ENCODE measurements at regions not wholly inside any gene's neighbourhood (a gene's known extent, or its start where the extent isn't known, plus 50 kb on each side); places are given as distances from the start of the nearest gene placed in this dataset.
A peak's percentile ranks its signal among the peaks of the same experiment; 100 is the strongest.

GRCh38 chr15:69628256-69629093 lies 175.9 kb downstream of the RPLP1 start:
- DNase-seq = peak; percentile 50 to 72

- DNase-seq = no peak
Measured at GRCh38 chr15:69629631-69630161, 177.1 kb downstream of the RPLP1 start.

GRCh38 chr15:69631005-69631404 lies 178.4 kb downstream of the RPLP1 start:
- DNase-seq = no peak

DNA sequence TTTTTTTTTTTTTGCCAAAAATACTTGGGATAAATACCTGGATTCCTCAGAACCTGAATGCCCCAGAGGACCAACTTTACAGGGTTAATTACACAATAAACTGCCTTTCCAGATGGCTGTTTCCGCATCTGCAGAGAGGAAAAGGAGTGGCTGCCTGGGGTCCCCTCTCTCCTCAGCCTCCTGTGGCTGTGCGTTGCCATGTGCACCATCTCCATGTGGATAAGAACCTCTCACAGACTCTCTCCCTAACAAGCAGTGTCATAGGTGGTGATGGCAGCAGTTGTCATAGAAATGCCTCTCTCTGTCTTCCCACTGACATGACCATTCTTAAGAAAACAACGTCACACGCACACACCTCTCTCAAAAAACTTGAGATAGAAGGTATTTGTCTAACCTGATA lies 179.4 kb downstream of the RPLP1 start:
- DNase-seq = peak; percentile 24 to 69

DNA sequence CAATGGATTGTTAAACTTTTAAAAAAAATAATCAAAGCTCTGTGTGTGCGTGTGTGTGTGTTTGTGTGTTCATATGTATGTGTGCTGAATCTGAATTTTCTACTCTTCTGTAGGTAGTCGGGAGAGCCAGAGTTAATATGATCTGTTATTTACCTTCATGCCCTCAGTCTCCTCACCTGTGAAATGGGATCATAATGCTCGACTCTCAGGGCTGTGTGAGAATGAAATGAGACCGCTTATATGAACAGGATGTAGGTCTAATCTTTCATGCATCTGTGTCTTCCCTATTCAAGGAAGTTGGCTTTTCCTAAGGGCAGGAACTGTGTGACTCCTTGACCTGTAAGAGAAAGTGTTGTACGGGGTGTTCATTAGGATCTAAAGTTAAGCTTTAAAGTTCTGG lies 182.2 kb downstream of the RPLP1 start:
- no peak for DNase-seq

DNA sequence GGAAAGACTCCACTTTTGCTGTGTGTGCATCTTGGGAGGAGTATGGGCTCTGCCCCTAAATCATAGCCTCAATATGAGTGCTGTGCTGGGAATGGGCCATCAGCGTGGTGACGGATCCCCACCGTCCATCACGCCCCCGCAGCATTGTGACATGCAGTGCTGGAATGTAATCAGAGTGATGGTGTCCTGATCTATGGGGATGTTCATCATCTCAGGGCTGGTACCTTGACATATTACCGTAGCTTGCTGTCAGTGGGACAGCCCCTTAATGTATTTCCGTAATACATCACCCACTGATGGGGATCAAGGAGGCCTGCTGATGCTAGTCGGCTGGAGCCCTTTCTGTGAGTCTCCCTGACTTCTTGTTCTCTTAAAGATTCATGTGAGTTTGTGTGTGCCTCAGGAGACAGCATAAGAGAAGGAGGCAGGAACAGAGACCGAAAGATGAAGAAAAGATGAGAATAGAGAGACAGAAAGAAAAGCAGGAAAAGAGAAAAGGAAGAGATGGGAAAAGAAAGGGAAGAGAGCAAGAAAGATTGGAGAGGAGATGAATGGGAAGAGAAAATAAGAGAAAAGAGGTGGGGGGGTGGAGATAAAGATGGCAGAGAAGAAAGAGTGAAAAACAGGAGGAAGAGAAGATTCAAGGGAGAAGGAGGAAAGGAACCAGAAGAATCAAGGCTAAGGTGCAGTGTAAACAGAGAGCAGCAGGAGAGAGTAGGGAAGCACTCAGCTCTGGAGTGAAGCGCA lies 183.7 kb downstream of the RPLP1 start:
- no peak for DNase-seq

DNA sequence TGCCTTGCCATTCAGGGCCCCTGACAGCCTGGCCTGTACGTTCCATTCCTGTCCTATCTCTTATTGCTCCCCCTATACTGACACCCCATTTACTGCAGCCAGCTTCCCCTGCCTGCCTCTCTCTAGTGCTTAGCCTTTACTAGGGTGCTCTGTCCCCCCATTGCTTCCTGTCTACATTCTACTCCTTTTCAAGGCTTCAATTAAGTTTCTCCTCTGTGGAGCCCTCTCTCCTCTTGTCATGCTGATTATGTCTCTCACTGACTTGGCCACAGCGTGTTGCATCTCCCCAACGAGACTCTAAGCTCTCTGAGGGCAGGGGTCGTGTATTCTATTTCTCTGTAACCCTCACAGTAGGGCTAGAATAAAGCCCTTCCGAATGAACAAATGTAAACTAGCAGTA lies 185.2 kb downstream of the RPLP1 start:
- no peak for DNase-seq

DNA sequence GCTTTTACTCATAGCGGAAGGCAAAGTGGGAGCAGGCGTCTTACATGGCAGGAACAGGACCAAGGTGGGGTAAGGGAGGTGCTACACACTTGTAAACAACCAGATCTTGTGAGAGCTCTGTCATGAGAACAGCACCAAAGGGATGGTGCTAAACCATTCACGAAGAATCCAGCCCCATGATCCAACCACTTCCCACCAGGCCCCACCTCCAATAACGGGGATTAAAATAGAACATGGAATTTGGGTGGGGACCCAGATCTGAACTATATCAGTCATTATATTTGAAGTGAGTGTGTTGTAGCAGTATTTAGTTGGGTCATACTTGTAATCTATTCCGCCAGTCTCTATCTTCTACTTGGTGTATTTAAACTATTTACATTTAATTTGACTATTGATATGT lies 190.9 kb downstream of the RPLP1 start:
- DNase-seq = no peak

- DNase-seq = no peak
Measured at GRCh38 chr15:69643971-69644370, 191.4 kb downstream of the RPLP1 start.

GRCh38 chr15:69644876-69645275 lies 192.3 kb downstream of the RPLP1 start:
- DNase-seq = no peak

DNA sequence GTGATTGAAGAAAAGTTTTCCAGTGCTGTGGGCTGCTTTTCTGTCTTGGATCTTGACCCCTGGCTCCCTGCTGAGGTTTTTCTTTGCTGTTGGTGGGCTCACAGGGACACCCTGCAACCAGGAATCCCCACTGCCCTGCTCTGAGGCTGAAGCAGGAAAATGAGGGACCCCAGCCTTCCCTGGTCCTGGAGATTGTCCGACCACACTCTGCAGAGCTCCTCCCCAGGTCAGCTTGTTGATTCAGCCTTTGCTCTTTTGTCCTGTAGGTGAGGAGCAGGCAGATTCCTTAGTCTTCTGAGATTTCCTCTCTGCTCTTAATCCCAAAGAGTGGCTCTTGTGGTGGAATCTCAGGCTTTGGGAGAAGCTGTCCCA lies 194.5 kb downstream of the RPLP1 start:
- DNase-seq = no peak

GRCh38 chr15:69648212-69648611 lies 195.6 kb downstream of the RPLP1 start:
- peak; percentile 58 to 72 for DNase-seq

DNA sequence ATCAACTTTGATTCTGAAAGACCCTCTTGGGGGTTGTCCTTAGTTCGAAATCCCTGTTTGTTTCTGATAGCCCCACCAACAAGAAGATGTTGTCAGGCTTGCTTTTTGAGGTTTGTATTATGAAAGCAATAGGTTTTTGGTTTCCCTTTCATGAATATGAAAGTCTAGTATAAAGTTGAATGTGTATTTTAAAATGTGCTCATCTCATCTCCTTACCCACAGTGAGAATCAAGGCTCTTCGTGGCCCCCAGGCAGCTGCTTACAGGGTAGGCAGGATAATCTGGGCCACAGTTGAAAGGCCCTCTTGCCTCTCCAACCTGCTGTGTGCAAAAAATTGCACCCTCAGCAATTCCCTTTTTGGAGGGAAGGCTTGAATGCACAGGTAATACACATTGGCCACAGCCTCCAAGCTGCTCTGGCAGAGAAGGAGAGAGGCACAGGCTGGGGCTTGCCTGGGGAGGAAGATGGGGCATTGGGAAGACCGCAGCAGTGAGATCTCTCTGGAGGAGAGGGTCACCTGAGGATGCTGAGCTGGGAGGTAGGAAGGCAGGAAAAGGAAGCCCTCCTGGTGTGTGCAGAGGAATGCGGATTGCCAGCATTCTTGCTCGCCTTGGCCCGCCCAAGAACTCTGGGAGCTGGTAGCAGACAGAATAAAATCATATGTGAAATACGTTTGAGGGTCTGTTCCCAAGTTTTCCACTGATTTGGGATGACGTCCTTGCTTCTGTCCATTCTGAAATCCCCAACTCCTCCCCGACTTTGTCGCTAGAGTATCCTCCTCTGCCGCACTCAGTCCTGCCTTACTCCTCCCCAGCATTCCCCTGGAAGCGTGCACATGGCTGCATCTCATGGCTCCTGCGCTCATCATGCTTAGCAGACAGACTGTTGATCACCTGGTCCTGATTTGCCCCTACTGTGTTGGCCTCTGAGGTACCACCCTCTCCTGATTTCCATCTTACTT lies 196.4 kb downstream of the RPLP1 start:
- peak in 1 of 2 experiments; percentile 31 for DNase-seq

DNA sequence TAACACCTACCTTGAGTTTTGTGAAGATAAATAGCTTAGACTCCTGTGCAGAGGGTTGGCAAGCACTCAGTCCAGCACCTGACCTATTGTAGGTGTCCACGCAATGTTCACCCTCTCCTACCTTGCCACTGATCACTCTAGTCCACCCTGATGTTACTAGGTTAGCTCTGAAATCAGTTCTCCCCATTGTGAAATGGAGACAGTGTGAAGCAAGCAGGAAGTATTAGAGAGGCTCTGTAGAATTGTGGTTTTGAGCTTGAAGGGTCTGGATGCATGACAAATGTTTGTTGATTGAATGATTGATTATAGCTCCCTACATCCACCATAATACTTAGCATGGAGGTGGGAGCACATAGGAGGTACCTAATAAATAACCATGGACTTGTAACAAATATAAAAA lies 199.7 kb downstream of the RPLP1 start:
- DNase-seq = no peak

- no peak for DNase-seq
Measured at GRCh38 chr15:69652751-69653305, 200.2 kb downstream of the RPLP1 start.

DNA sequence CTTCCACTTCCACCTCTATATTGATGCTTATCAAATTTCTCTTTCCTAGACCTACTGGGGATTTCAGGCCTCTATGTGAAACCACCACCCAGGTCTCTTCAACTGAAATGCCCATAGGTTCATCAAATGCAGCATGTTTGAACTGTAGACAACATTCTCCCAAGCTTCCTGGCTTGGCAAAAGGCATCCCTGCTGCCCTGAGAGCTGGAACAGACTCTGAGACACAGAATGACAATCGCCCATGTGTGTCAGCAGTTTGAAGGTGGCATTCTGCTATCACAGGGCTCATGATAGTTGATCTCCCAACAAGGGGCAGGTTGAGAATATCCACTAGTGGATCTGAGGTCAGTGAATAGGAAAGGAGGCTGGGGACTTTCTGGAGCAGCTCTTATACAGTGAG lies 200.7 kb downstream of the RPLP1 start:
- DNase-seq = no peak

GRCh38 chr15:69653846-69654245 lies 201.2 kb downstream of the RPLP1 start:
- no peak for DNase-seq

- no peak for DNase-seq
Measured at GRCh38 chr15:69656271-69657030, 203.8 kb downstream of the RPLP1 start.

DNA sequence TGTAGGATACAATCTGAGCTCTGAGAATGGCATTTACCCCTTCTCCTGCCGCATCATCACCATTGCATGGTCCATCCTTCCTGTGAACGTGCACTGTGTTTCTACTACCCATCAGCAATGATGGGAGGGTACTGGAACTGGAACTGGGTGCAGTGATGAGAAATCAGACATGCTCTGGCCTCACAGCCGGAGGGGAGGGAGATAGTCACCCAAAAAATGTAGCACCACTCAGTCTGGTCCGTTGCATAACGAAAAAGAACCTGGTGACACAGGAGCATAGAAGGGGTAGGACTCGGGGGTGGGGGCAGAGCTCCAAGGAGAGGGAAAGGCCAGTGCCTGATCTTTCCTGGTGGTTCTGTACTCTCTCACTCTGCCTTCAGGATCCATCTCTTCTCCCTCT lies 205.0 kb downstream of the RPLP1 start:
- no peak for DNase-seq

- no peak for DNase-seq
Measured at GRCh38 chr15:69658411-69658945, 205.9 kb downstream of the RPLP1 start.

DNA sequence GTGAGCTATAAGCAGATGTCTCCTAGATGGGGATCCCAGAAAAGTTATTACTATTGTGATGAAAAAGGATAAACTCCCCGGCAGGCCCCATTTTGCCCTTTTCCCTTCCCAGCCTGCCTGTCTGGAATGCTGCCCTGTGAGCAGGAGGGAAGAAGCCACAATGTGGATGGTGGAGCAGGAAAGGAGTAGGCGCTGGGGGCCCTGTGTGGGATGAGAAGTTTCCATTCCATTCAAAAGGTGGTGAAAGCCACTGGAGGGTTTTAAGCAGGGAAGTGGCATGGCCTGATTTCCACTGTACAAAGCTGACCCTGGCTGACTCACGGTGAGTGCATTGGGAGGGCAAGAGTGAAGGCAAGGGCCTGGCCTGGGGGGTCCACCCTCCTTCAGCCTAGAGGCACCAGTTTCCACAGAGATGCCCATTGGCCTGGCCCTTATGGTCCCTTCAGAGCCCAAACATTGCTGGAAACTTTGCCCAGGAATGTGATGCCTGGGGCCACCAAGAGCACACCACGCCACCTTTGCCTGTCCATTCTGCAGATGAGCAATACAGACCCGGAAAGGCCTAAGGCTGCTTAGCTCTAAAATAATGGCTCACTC lies 206.9 kb downstream of the RPLP1 start:
- no peak for DNase-seq
